Astrocyte of the hippocampus (primary cell): ENCODE measurements at regions not wholly inside any gene's neighbourhood (a gene's known extent, or its start where the extent isn't known, plus 50 kb on each side); places are given as distances from the start of the nearest gene placed in this dataset.

ENCODE experiments used
- DNase-seq: peaks from one replicate; pipeline ENCODE4 v3.0.0; 2011; ENCODE audit warnings: low read depth, low spot score

GRCh38 chr20:40449974-40450616 is 238.9 kb downstream of the MAFB start:
- no peak for DNase-seq

- no peak for DNase-seq
Measured at GRCh38 chr20:40449144-40449690, 239.8 kb downstream of the MAFB start.

GRCh38 chr20:40446888-40447287 is 242.1 kb downstream of the MAFB start:
- no peak for DNase-seq

GRCh38 chr20:40444516-40444915 is 244.5 kb downstream of the MAFB start:
- DNase-seq: no peak

- no peak for DNase-seq
Measured at GRCh38 chr20:40443753-40444152, 245.3 kb downstream of the MAFB start.

GRCh38 chr20:40442181-40442963 is 246.7 kb downstream of the MAFB start:
- DNase-seq: no peak

GRCh38 chr20:40441771-40442170 is 247.3 kb downstream of the MAFB start:
- DNase-seq: no peak

GRCh38 chr20:40438161-40438830 is 250.7 kb downstream of the MAFB start:
- DNase-seq: no peak

GRCh38 chr20:40436011-40436410 is 253.0 kb downstream of the MAFB start:
- no peak for DNase-seq

GRCh38 chr20:40435146-40435895 is 253.7 kb downstream of the MAFB start:
- DNase-seq: no peak

- no peak for DNase-seq
Measured at GRCh38 chr20:40434122-40434521, 254.9 kb downstream of the MAFB start.

- DNase-seq: no peak
Measured at GRCh38 chr20:40433341-40433861, 255.6 kb downstream of the MAFB start.

- DNase-seq: no peak
Measured at GRCh38 chr20:40431611-40432010, 257.4 kb downstream of the MAFB start.

- no peak for DNase-seq
Measured at GRCh38 chr20:40431112-40431511, 257.9 kb downstream of the MAFB start.

GRCh38 chr20:40427026-40427425 is 262.0 kb downstream of the MAFB start:
- no peak for DNase-seq

- no peak for DNase-seq
Measured at GRCh38 chr20:40424695-40425094, 264.3 kb downstream of the MAFB start.

GRCh38 chr20:40422656-40423055 is 266.4 kb downstream of the MAFB start:
- no peak for DNase-seq

- no peak for DNase-seq
Measured at GRCh38 chr20:40416274-40416673, 272.8 kb downstream of the MAFB start.

- no peak for DNase-seq
Measured at GRCh38 chr20:40414843-40415615, 274.0 kb downstream of the MAFB start.

- DNase-seq: no peak
Measured at GRCh38 chr20:40410028-40410427, 279.0 kb downstream of the MAFB start.

- no peak for DNase-seq
Measured at GRCh38 chr20:40397467-40397866, 291.6 kb downstream of the MAFB start.
